Stimulated activated CD8-positive, alpha-beta memory T cell treated with anti-CD3 and anti-CD28 coated beads, Interleukin-4, amount 100 ng/mL, for 24 hours (primary cell): ENCODE measurements at regions not wholly inside any gene's neighbourhood (a gene's known extent, or its start where the extent isn't known, plus 50 kb on each side); places are given as distances from the start of the nearest gene placed in this dataset.

Source experiments
- DNase-seq: peaks from one replicate; pipeline ENCODE4 v3.0.0-alpha.2; 2020; ENCODE audit warnings: low read depth

GRCh38 chr6:102405860-102406259 is 1012.4 kb downstream of the GRIK2 start:
- DNase-seq, result no peak

- DNase-seq, result no peak
These were observed 1009.3 kb downstream of the GRIK2 start for GRCh38 chr6:102402635-102403329.

GRCh38 chr6:102398788-102399390 is 1005.4 kb downstream of the GRIK2 start:
- no peak for DNase-seq

GRCh38 chr6:102390541-102390940 is 997.0 kb downstream of the GRIK2 start:
- no peak for DNase-seq

- no peak for DNase-seq
These were observed 996.5 kb downstream of the GRIK2 start for GRCh38 chr6:102389994-102390393.

- no peak for DNase-seq
These were observed 994.0 kb downstream of the GRIK2 start for GRCh38 chr6:102387326-102388033.

GRCh38 chr6:102381203-102381602 is 987.7 kb downstream of the GRIK2 start:
- no peak for DNase-seq

GRCh38 chr6:102356170-102356569 is 962.7 kb downstream of the GRIK2 start:
- DNase-seq, result no peak

- no peak for DNase-seq
These were observed 962.1 kb downstream of the GRIK2 start for GRCh38 chr6:102355578-102355977.

- DNase-seq, result no peak
These were observed 959.0 kb downstream of the GRIK2 start for GRCh38 chr6:102352552-102352951.

- DNase-seq, result no peak
These were observed 951.3 kb downstream of the GRIK2 start for GRCh38 chr6:102344769-102345168.

GRCh38 chr6:102340311-102340710 is 946.8 kb downstream of the GRIK2 start:
- no peak for DNase-seq

- DNase-seq, result no peak
These were observed 940.2 kb downstream of the GRIK2 start for GRCh38 chr6:102333736-102334135.

- no peak for DNase-seq
These were observed 934.3 kb downstream of the GRIK2 start for GRCh38 chr6:102327697-102328225.

- no peak for DNase-seq
These were observed 920.2 kb downstream of the GRIK2 start for GRCh38 chr6:102313699-102314098.

- DNase-seq, result no peak
These were observed 916.2 kb downstream of the GRIK2 start for GRCh38 chr6:102309700-102310099.

GRCh38 chr6:102300350-102300749 is 906.8 kb downstream of the GRIK2 start:
- no peak for DNase-seq

GRCh38 chr6:102298051-102298450 is 904.5 kb downstream of the GRIK2 start:
- no peak for DNase-seq
